Lung (tissue), 11 donors: ENCODE measurements at regions not wholly inside any gene's neighbourhood (a gene's known extent, or its start where the extent isn't known, plus 50 kb on each side); places are given as distances from the start of the nearest gene placed in this dataset.

Experiments used
- ATAC-seq: fragments of 200-7000 bp; cut with Tn5 transposase; one replicate; pipeline ENCODE4 v1.9.1; 2020; ENCODE audit warnings: moderate number of reproducible peaks; ENCODE audit not compliant: insufficient read depth, low FRiP score
- DNase-seq, 3 donors: peaks; one replicate each; pipeline ENCODE4 v3.0.0-alpha.2; 2013 to 2017
- H3K27ac ChIP-seq, 2 donors: one replicate each; pipeline ENCODE4 v1.5.1; 2013; ENCODE audit warnings: mild to moderate bottlenecking in 2 of 2, moderate library complexity in 2 of 2, control low read depth in 1 of 2, inconsistent platforms in 1 of 2, low read depth in 1 of 2, low read length in 1 of 2
- H3K27me3 ChIP-seq, 3 donors: one replicate each; pipeline ENCODE4 v1.5.1; 2013; ENCODE audit warnings: low read length in 2 of 3; ENCODE audit not compliant: control insufficient read depth in 3 of 3, insufficient read depth in 3 of 3
- H3K36me3 ChIP-seq, 4 donors: one replicate each; pipeline ENCODE4 v1.5.1; 2013; ENCODE audit warnings: low read length in 4 of 4, mild to moderate bottlenecking in 1 of 4, moderate library complexity in 1 of 4; ENCODE audit not compliant: control insufficient read depth in 4 of 4, insufficient read depth in 4 of 4
- H3K4me1 ChIP-seq, 5 donors: one replicate each; pipeline ENCODE4 v1.5.1; 2013; ENCODE audit warnings: low read length in 5 of 5, mild to moderate bottlenecking in 2 of 5, moderate library complexity in 1 of 5; ENCODE audit not compliant: control insufficient read depth in 5 of 5, insufficient read depth in 5 of 5
- H3K4me3 ChIP-seq: one replicate; pipeline ENCODE4 v1.5.1; 2013; ENCODE audit warnings: mild to moderate bottlenecking, control low read depth, moderate library complexity
- H3K9ac ChIP-seq, 2 donors: one replicate each; pipeline ENCODE4 v1.5.1; 2013; ENCODE audit warnings: low read length in 2 of 2, control low read depth in 1 of 2; ENCODE audit not compliant: insufficient read depth in 1 of 2
- H3K9me3 ChIP-seq, 4 donors: one replicate each; pipeline ENCODE4 v1.5.1; 2013; ENCODE audit warnings: low read length in 3 of 4, mild to moderate bottlenecking in 1 of 4, moderate library complexity in 1 of 4; ENCODE audit not compliant: control insufficient read depth in 4 of 4, insufficient read depth in 3 of 4
- WGBS, 2 donors: extraction: QIAGEN DNeasy Blood & Tissue Kit; methylation state at CpG; one replicate each; pipeline ENCODE4 v1.1.7; 2013; 5-methylcytosine and 5-hydroxymethylcytosine counted together
- TF ChIP-seq, protein P1 (sequence below): IDR thresholded peaks from 2 replicates; pipeline ENCODE4 v1.5.1; 2012; ENCODE audit warnings: mild to moderate bottlenecking; ENCODE audit errors: control extremely low read depth, extremely low read depth
- donor health status: control.
- donor health status: control.
- donor health status: Bipolar disorder and iron deficiency.
- donor health status: healthy.
- donor health status: DM: yes; HTN: yes; CAD: no.

DNA sequence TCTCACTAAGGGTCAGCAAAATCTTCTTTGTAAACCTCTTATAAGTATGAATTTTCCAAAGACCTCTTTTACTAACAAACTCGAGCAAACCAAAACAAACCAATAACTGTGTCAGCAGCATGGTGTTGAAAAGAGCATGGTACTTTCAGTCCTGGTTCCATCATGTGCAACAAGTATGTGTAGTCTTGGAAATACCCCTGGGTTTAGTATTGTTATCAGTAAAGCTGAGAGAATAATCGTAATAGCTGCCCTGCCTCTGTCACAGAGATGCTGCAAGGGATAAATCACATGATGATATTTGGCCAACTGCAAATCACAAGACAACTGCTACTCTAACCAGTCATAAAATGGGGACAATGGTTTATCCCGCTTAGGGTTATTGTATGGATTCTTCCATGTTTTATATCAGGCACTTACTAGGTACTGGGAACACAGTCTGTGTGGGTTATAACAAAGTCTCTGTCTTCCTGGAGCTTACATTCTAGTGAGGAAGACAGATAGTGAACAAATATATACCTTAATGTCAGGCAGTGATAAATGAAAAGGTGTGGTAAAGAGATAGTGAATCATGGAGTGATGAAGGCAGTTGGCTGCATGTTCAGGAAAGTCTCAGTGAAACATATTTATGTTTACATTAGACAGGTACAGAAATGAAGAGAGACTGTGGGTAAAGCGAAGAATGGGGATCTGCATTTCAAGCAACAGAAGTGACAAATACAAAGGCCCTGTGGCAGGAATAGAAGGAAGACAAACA is 60.5 kb upstream of the C10orf90 start:
- Histone ChIP-seq H3K4me1 (peaks cover 0 to 54% (median 13%) of the 10 kb centered on the region in 5 donors), H3K9ac (peak overlapping the region in 1 of 2 donors; percentile 24), H3K9me3 (peaks cover 0 to 5% (median 0%) of the 10 kb centered on the region in 4 donors), H3K36me3 (no peaks in the 10 kb centered on the region), H3K4me3 (no peak overlapping the region), H3K27me3 (no peaks in the 10 kb centered on the region), H3K27ac (no peak overlapping the region)
- TF ChIP-seq, protein P1, sequence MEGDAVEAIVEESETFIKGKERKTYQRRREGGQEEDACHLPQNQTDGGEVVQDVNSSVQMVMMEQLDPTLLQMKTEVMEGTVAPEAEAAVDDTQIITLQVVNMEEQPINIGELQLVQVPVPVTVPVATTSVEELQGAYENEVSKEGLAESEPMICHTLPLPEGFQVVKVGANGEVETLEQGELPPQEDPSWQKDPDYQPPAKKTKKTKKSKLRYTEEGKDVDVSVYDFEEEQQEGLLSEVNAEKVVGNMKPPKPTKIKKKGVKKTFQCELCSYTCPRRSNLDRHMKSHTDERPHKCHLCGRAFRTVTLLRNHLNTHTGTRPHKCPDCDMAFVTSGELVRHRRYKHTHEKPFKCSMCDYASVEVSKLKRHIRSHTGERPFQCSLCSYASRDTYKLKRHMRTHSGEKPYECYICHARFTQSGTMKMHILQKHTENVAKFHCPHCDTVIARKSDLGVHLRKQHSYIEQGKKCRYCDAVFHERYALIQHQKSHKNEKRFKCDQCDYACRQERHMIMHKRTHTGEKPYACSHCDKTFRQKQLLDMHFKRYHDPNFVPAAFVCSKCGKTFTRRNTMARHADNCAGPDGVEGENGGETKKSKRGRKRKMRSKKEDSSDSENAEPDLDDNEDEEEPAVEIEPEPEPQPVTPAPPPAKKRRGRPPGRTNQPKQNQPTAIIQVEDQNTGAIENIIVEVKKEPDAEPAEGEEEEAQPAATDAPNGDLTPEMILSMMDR: no peak
- DNase-seq (no peak), ATAC-seq (no peak)
- 83% methylated on average over 4 of the region's 4 CpGs for WGBS, 2 donors

DNA sequence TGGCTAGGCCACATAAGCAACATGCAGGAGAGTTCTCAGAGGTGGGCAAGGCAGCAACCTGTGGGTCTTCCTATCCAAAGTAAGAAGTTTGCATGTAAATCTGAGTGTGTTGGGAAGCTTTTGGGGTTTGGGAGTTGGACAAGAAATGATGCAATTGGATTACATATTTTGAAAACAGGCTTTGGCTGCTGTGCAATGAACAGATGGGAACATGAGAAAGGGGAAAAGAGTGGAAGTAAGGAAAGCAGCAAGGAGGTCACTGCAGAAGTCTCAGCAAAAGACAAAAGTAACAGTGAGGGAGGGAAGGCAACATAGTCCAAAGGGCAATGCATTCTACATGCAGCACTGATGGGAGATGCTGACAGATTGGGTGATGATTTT is 61.1 kb upstream of the C10orf90 start:
- no peak overlapping the region for H3K27ac ChIP-seq
- no peaks in the 10 kb centered on the region for H3K27me3 ChIP-seq
- ATAC-seq (no peak), DNase-seq (peak; percentile 38 to 91 (median 86))
- peak overlapping the region in 1 of 2 donors; percentile 24 for H3K9ac ChIP-seq
- TF ChIP-seq, protein P1: no peak
- H3K9me3 ChIP-seq: peaks cover 0 to 5% (median 0%) of the 10 kb centered on the region in 4 donors
- peaks cover 0 to 54% (median 13%) of the 10 kb centered on the region in 5 donors for H3K4me1 ChIP-seq
- no peak overlapping the region for H3K4me3 ChIP-seq
- H3K36me3 ChIP-seq: no peaks in the 10 kb centered on the region

DNA sequence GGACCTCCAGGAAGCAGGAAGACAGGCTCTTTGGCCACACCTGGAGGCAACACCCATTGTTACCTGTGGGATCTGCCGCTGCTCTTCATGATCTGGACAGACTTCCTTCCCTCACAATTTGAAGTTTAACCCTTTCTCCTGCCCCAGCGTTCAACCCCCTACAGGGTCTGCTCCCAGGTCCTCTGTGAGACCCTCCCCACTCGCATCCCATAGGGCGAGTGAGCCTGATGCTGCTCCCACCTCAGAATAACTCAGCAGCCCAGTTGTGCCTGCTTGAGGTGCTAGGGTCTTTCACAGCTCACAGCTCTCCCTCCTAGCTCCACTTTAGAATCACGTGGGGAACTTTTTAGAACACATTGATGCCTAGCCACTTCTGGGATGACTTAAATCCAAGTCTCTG is 61.8 kb upstream of the C10orf90 start:
- Histone ChIP-seq H3K9ac (peak overlapping the region in 1 of 2 donors; percentile 38), H3K9me3 (peaks cover 0 to 5% (median 0%) of the 10 kb centered on the region in 4 donors), H3K4me1 (peaks cover 0 to 54% (median 13%) of the 10 kb centered on the region in 5 donors), H3K36me3 (no peaks in the 10 kb centered on the region), H3K27ac (no peak overlapping the region), H3K4me3 (no peak overlapping the region), H3K27me3 (no peaks in the 10 kb centered on the region)
- TF ChIP-seq, protein P1: no peak
- 63 to 73% methylated on average over 5 of the region's 5 CpGs for WGBS, 2 donors
- DNase-seq: no peak
- no peak for ATAC-seq

DNA sequence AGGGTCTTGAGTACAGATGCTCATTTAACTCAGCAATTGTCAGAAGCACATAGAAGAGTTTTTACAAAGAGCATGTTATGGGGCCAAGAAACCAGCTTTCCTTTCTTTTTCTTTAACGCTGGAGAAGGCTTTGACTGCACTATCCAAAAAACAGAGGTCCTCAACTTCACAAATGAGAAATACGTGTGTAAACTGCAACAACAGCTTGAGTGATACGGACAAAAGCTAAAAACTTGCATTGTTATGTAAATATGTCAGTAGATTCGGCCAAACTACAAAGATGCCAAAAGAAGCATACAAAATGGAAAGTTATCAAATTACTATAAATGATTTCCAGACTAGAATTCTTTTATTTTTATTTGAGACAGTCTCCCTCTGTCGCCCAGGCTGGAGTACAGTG is 62.4 kb upstream of the C10orf90 start:
- DNase-seq (peak in 2 of 3 donors; percentile 72 to 82), ATAC-seq (no peak)
- Histone ChIP-seq H3K27ac (no peak overlapping the region), H3K9ac (peak overlapping the region in 1 of 2 donors; percentile 38), H3K36me3 (no peaks in the 10 kb centered on the region), H3K27me3 (no peaks in the 10 kb centered on the region), H3K4me1 (peaks cover 0 to 54% (median 13%) of the 10 kb centered on the region in 5 donors), H3K4me3 (no peak overlapping the region), H3K9me3 (peaks cover 0 to 5% (median 0%) of the 10 kb centered on the region in 4 donors)
- TF ChIP-seq, protein P1: no peak
- whole genome bisulfite sequencing, 2 donors: 68 to 81% methylated on average over 5 of the region's 5 CpGs
